C4-2B (cell line): ENCODE measurements at regions not wholly inside any gene's neighbourhood (a gene's known extent, or its start where the extent isn't known, plus 50 kb on each side); places are given as distances from the start of the nearest gene placed in this dataset.

Source experiments
- ZFX ChIP-seq: fragments of 450-650 bp; IDR thresholded peaks from 2 replicates; pipeline ENCODE4 v1.6.1; 2017
- TF ChIP-seq, protein P1 (sequence below): fragments of 450-650 bp; conservative IDR thresholded peaks from 2 replicates; pipeline ENCODE4 v1.5.1; 2017; ENCODE audit warnings: mild to moderate bottlenecking

DNA sequence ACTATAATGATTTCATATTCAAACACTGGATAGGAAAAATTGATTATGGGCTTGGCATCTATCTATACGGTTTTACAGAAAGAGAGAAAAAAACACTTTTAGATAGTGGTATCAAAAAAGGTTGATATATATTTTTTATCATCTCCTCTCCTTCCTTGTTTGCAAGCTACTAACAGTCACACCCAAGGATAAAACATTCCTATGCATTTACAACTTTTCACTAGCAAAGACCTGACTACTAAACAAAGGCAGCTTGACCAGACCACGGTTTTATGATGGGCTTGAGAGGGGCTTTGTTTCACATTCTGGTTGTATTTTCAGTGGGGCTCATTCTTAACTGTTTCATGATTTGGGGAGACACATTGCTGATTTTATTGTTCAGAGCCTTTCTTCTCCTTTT lies 477.6 kb upstream of the CITED2 start:
- TF ChIP-seq, protein P1, sequence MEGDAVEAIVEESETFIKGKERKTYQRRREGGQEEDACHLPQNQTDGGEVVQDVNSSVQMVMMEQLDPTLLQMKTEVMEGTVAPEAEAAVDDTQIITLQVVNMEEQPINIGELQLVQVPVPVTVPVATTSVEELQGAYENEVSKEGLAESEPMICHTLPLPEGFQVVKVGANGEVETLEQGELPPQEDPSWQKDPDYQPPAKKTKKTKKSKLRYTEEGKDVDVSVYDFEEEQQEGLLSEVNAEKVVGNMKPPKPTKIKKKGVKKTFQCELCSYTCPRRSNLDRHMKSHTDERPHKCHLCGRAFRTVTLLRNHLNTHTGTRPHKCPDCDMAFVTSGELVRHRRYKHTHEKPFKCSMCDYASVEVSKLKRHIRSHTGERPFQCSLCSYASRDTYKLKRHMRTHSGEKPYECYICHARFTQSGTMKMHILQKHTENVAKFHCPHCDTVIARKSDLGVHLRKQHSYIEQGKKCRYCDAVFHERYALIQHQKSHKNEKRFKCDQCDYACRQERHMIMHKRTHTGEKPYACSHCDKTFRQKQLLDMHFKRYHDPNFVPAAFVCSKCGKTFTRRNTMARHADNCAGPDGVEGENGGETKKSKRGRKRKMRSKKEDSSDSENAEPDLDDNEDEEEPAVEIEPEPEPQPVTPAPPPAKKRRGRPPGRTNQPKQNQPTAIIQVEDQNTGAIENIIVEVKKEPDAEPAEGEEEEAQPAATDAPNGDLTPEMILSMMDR, result no peak
- no peak for TF ChIP-seq ZFX
